NCI-H1417 treated with DMSO at 0.1 percent for 48 hours (cell line): ENCODE measurements at regions not wholly inside any gene's neighbourhood (a gene's known extent, or its start where the extent isn't known, plus 50 kb on each side); places are given as distances from the start of the nearest gene placed in this dataset.

Experiments
- DNase-seq: peaks from one replicate; lab custom pipeline; 2025; lab: John Stamatoyannopoulos, UW

DNA sequence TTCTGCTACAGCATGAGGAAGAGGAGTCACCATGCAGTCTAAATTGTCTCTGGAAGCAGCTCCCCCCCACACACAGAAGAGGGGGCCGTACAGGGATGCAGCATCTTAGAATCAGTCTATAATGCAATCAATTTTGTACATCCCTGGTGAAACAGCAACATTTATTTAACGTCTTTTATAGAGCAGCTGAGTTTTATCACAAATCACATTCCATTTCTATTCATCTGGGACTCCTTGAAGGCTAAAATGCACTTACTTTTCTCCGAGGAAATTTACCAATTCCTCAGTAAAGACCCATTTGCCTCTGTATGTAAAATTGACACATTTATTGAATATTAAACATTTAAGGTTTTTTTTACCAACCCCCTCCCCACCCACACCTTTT lies 193.9 kb downstream of the PHETA1 start:
- DNase-seq: no peak

DNA sequence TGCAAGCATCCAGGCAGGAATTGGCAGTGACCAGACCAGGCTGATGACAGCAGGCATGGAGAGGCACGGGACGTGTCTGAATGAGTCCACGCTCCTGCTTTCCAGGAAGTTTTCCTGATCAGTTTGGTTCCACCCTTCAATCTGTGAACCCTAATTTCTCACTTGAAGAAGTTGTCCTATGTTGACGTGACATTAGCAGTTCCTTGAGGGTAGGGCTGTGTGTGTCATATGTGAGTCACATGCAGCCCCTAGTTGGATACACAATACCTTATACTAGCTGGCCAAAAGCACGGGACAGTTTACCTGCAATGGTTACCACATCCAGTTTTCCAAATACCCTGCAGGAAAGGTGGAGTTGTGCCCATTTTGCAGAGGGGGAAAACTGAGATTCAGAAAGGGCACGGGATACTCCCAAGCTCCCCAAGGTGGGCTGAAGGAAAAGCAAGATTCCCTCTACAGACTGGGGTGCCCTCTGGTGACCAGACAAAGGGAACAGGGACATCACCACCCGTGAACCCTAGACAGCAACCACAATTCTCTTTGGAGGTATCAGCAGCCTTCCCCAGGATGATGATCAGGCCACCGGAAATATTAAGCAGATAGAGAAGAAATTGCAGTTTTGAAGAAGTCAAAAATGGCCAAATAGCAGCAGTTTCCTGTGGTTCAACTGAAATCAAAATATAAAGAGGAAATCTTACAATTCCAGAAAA lies 194.5 kb downstream of the PHETA1 start:
- no peak for DNase-seq

DNA sequence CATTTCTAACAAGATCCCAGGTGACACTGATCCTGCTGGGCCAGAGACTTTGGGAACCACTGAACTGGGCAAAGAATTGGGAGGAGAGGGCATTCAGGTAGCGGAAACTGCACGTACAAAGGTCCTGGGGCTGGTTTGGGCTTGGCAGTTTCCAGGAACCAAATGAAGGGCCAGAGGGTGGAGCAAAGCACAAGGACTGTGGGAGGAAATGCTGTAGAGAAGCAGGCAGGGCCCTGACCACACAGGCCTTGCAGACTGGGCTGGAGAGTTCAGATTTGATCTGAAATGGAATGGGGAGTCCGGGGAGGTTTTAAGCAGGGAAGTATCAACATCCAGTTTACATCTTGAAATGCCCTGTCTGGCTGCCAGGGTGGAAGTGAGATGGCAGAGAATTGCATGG lies 195.1 kb downstream of the PHETA1 start:
- no peak for DNase-seq

- DNase-seq: no peak
Measured at GRCh38 chr12:111173391-111173790, 195.5 kb downstream of the PHETA1 start.

DNA sequence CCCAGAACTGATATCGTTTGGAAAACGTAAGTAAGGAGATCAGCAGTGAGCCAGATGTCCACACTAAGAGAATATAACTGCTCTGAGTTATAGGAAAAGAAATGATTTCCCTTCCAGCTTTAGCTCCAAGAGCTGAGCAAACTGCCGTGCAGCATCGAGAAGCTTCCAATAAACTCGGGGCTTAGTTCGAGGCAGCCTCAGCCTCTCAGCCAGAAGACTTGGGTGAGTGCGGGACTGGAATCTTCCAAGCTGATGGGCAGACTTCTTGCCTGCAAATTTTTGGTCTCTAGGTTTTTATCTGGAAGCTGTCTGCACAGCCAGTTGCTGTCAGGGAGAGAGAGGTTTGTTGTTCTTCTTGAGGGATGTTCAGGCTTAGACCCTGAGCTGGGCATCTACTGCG lies 196.1 kb downstream of the PHETA1 start:
- no peak for DNase-seq

GRCh38 chr12:111171832-111172231 lies 197.1 kb downstream of the PHETA1 start:
- DNase-seq: no peak

- DNase-seq: no peak
Measured at GRCh38 chr12:111171345-111171744, 197.6 kb downstream of the PHETA1 start.

DNA sequence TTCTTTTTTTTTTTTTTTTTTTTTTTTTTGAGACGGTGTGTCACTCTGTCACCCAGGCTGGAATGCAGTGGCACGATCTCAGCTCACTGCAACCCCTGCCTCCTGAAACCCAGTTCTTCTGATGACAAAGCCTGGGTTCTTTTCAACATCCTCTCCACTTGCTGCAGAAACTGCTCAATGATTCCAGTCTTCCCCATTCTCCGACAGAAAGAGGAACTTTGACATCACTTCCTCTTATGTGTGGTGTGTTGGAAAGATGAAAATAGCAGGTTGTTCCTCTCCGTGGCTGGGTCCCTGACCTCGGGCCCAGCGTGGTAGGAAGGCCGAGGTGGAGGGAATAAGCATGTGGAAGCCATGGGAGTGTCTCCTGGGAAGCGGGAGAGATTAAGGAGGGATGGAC lies 198.4 kb downstream of the PHETA1 start:
- no peak for DNase-seq

- DNase-seq: no peak
Measured at GRCh38 chr12:111169456-111169855, 199.4 kb downstream of the PHETA1 start.

- no peak for DNase-seq
Measured at GRCh38 chr12:111169032-111169431, 199.9 kb downstream of the PHETA1 start.

GRCh38 chr12:111168009-111168900 lies 200.6 kb downstream of the PHETA1 start:
- DNase-seq: no peak

- DNase-seq: no peak
Measured at GRCh38 chr12:111166779-111167540, 201.9 kb downstream of the PHETA1 start.

GRCh38 chr12:111164833-111165525 lies 203.9 kb downstream of the PHETA1 start:
- DNase-seq: no peak

- DNase-seq: no peak
Measured at GRCh38 chr12:111163422-111163821, 205.5 kb downstream of the PHETA1 start.

DNA sequence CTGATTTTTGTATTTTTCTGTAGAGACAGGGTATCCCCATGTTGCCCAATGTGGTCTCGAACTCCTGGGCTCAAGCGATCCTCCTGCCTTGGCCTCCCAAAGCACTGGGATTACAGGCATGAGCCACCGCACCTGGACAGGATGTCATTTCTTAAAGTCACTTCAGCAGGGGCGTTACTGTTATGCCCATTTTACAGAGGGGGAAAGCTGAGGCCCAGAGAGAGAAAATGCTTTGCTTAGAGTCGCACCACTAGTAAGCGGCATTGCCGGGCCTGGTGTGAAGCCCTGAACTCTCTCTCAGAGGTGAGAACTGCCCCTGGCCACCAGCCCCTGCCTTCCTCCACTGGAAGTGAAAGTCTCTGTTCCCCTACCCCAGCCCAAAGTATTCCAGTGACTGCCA lies 207.0 kb downstream of the PHETA1 start:
- no peak for DNase-seq

DNA sequence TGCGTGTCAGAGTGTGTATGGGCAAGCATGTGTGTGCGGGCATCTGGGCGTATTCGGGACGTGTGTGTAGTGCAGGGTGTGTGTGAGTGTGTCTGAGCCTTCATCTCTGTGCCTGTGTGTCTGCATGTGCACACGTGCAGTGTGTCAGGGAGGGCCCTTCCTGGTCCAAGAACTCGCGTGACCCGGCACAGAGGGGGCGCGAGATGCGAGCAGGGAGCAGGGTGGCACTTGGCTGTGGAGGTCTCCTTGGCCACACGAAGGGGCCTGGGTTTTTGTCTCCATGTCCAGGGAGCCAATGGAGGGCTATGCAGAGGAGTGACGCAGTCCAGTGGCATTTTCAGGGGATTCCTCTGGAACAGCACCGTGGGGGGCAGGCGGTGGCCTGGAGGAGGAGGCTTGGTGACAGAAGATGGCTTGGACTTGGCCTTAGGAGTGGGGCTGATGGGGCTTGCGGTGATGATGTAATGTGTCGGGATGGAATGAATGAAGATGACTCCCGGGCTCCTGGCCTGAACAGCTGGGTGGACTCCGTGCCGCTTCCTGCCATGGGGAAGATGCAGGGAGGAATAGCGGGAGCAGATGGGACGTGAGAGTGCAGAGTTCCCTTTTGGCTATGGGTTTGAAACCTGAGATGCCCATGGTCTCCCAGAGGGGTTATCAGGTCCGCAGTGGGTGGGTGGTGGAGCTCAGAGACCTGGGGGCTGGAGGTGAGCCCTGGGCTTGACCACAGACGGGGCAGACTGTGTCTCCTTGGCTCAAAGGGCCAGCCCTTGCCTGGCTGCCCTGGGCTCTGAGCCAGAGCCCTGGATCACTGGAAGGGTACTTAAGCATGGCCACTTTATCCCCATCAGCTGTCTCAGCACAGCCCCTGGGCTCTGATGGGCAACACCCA lies 208.3 kb downstream of the PHETA1 start:
- DNase-seq: no peak

- DNase-seq: no peak
Measured at GRCh38 chr12:111158992-111159391, 209.9 kb downstream of the PHETA1 start.

DNA sequence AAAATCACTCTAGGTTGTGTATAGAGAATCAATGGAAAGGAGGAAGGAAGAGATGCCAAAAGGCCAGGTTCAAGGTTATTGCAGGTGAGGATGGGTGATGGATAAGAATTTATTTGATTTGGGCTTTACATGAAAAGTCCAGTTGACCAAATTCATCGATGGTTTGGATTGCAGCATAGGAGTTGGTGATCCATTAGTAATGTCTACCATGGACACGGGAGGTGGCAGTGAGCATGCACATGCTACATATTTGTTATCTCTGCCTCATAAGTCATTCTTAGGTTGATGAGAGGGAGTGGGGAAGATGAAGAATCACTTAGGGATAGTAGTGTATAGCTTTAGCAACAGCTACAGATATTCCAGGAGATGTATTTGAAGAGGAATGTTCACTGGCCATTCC lies 211.4 kb downstream of the PHETA1 start:
- DNase-seq: no peak

- DNase-seq: no peak
Measured at GRCh38 chr12:111156304-111156703, 212.6 kb downstream of the PHETA1 start.

- no peak for DNase-seq
Measured at GRCh38 chr12:111155521-111155920, 213.4 kb downstream of the PHETA1 start.

DNA sequence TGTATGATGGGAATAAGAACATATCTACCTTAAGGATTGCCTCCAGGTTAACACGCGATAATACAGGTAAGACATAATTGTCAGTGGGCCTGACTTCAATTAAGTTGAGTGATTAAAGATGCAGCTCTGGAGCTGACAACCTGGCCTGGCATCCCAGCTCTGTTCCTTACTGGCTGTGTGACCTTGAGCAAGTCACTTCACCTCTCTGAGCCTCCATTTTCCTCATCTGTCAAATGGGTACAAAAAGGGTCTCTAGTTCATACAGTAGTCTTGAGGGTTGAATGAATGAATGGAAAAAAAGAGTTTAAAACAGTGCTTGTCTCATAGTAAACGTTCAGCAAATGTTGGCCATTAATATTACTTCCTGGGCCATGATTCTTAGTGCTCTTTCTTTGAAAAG lies 213.9 kb downstream of the PHETA1 start:
- DNase-seq: no peak
